Fibroblast of lung (primary cell): ENCODE measurements at regions not wholly inside any gene's neighbourhood (a gene's known extent, or its start where the extent isn't known, plus 50 kb on each side); places are given as distances from the start of the nearest gene placed in this dataset.

Source experiments
- DNase-seq, 2 donors: peaks; one replicate each; pipeline versions ENCODE4 v3.0.0 to v3.0.0-alpha.2; 2010; ENCODE audit warnings: low read depth in 2 of 2
- H2AFZ ChIP-seq: 2 replicates; pipeline ENCODE4 v1.5.1; 2012; ENCODE audit warnings: low read length, control low read depth, inconsistent platforms
- H3K27ac ChIP-seq: 2 replicates; pipeline ENCODE4 v1.5.1; 2011; ENCODE audit warnings: low read length, control low read depth; ENCODE audit not compliant: insufficient read depth
- H3K27me3 ChIP-seq: 2 replicates; pipeline ENCODE4 v1.5.1; 2011; ENCODE audit warnings: mild to moderate bottlenecking, low read length; ENCODE audit not compliant: control insufficient read depth, insufficient read depth
- H3K36me3 ChIP-seq: 2 replicates; pipeline ENCODE4 v1.5.1; 2011; ENCODE audit warnings: low read length; ENCODE audit not compliant: control insufficient read depth, insufficient read depth
- H3K4me1 ChIP-seq: 2 replicates; pipeline ENCODE4 v1.5.1; 2011; ENCODE audit warnings: low read length; ENCODE audit not compliant: control insufficient read depth, insufficient read depth; ENCODE audit errors: extremely low read depth
- H3K4me2 ChIP-seq: 2 replicates; pipeline ENCODE4 v1.5.1; 2011; ENCODE audit warnings: low read length, control low read depth; ENCODE audit not compliant: insufficient read depth; ENCODE audit errors: extremely low read depth
- H3K4me3 ChIP-seq, 4 experiments: fragments of 200-600 bp in 1 of 4; sonication (generic) in 1 of 4; replicated peaks in 1 of 4; 2 replicates each; pipeline ENCODE4 v1.5.1; 2011 to 2016; ENCODE audit warnings: low read length in 4 of 4, low read depth in 3 of 4, mild to moderate bottlenecking in 3 of 4, control low read depth in 2 of 4, inconsistent platforms in 1 of 4, mixed read lengths in 1 of 4; ENCODE audit not compliant: insufficient read depth in 1 of 4; ENCODE audit errors: control extremely low read depth in 1 of 4
- H3K79me2 ChIP-seq: 2 replicates; pipeline ENCODE4 v1.5.1; 2012; ENCODE audit warnings: mild to moderate bottlenecking, low read length, inconsistent platforms; ENCODE audit not compliant: control insufficient read depth, insufficient read depth
- H3K9ac ChIP-seq: 2 replicates; pipeline ENCODE4 v1.5.1; 2011; ENCODE audit warnings: mild to moderate bottlenecking, low read length, control low read depth; ENCODE audit not compliant: insufficient read depth
- H3K9me3 ChIP-seq: 2 replicates; pipeline ENCODE4 v1.5.1; 2012; ENCODE audit warnings: low read depth, low read length; ENCODE audit not compliant: control insufficient read depth, insufficient read depth
- H4K20me1 ChIP-seq: 2 replicates; pipeline ENCODE4 v1.5.1; 2011; ENCODE audit warnings: low read length; ENCODE audit not compliant: control insufficient read depth, insufficient read depth; ENCODE audit errors: extremely low read depth
- CTCF ChIP-seq, 2 donors: IDR thresholded peaks in 1 of 2; conservative IDR thresholded peaks in 1 of 2; 1 replicate in 1 of 2; 2 replicates in 1 of 2; pipeline ENCODE4 v1.5.1; 2011 to 2012; ENCODE audit warnings: low read length in 2 of 2, control low read depth in 1 of 2, inconsistent platforms in 1 of 2, low read depth in 1 of 2, mild to moderate bottlenecking in 1 of 2
- EZH2 ChIP-seq: IDR thresholded peaks from 2 replicates; pipeline ENCODE4 v1.5.1; 2012; ENCODE audit warnings: low read length, control low read depth, mild to moderate bottlenecking; ENCODE audit errors: missing control alignments

- no peak overlapping the region for H3K4me3 ChIP-seq
- no peaks in the 10 kb centered on the region for H3K36me3 ChIP-seq
- no peak overlapping the region for H2AFZ ChIP-seq
- no peak overlapping the region for H3K9ac ChIP-seq
- no peaks in the 10 kb centered on the region for H3K9me3 ChIP-seq
- H3K27me3 ChIP-seq, result no peaks in the 10 kb centered on the region
- H3K4me2 ChIP-seq, result no peak overlapping the region
- no peak for TF ChIP-seq CTCF (conservative IDR thresholded peaks at IDR 0.05 in 1 of 2, IDR thresholded peaks at IDR 0.05 in 1 of 2; ENCODE audit: low read depth in 1 of 2, low read length in 2 of 2)
- no peak for TF ChIP-seq EZH2
- no peaks in the 10 kb centered on the region for H3K4me1 ChIP-seq
- H3K79me2 ChIP-seq, result no peaks in the 10 kb centered on the region
- DNase-seq, result no peak
- no peak overlapping the region for H3K27ac ChIP-seq
- no peaks in the 10 kb centered on the region for H4K20me1 ChIP-seq
Measured at GRCh38 chr4:187919966-187920365, 75.6 kb upstream of the ZFP42 start.

GRCh38 chr4:187921946-187922623 is 73.5 kb upstream of the ZFP42 start:
- Histone ChIP-seq H3K27ac (no peak overlapping the region), H3K4me1 (no peaks in the 10 kb centered on the region), H3K4me3 (no peak overlapping the region), H3K9ac (no peak overlapping the region), H3K4me2 (no peak overlapping the region), H3K27me3 (no peaks in the 10 kb centered on the region), H3K79me2 (no peaks in the 10 kb centered on the region), H4K20me1 (no peaks in the 10 kb centered on the region), H2AFZ (no peak overlapping the region), H3K9me3 (no peaks in the 10 kb centered on the region), H3K36me3 (no peaks in the 10 kb centered on the region)
- TF ChIP-seq CTCF (conservative IDR thresholded peaks at IDR 0.05 in 1 of 2, IDR thresholded peaks at IDR 0.05 in 1 of 2; ENCODE audit: low read depth in 1 of 2, low read length in 2 of 2) (no peak), EZH2 (no peak)
- DNase-seq, result peak in 1 of 2 donors; percentile 67

- no peaks in the 10 kb centered on the region for H3K9me3 ChIP-seq
- H2AFZ ChIP-seq, result no peak overlapping the region
- H3K9ac ChIP-seq, result no peak overlapping the region
- no peak overlapping the region for H3K27ac ChIP-seq
- H3K4me3 ChIP-seq, result no peak overlapping the region
- TF ChIP-seq CTCF (conservative IDR thresholded peaks at IDR 0.05 in 1 of 2, IDR thresholded peaks at IDR 0.05 in 1 of 2; ENCODE audit: low read depth in 1 of 2, low read length in 2 of 2) (no peak), EZH2 (no peak)
- no peaks in the 10 kb centered on the region for H3K79me2 ChIP-seq
- H3K27me3 ChIP-seq, result no peaks in the 10 kb centered on the region
- no peak for DNase-seq
- H3K36me3 ChIP-seq, result no peaks in the 10 kb centered on the region
- H3K4me1 ChIP-seq, result no peaks in the 10 kb centered on the region
- no peak overlapping the region for H3K4me2 ChIP-seq
- H4K20me1 ChIP-seq, result no peaks in the 10 kb centered on the region
Measured at GRCh38 chr4:187929024-187929423, 66.5 kb upstream of the ZFP42 start.
